GM23248 (cell line): ENCODE measurements at regions not wholly inside any gene's neighbourhood (a gene's known extent, or its start where the extent isn't known, plus 50 kb on each side); places are given as distances from the start of the nearest gene placed in this dataset.

ENCODE experiments used
- EZH2 ChIP-seq: fragments of 200-600 bp; sonication (generic); IDR thresholded peaks from 2 replicates; pipeline ENCODE4 v1.6.1; 2018; ENCODE audit warnings: antibody characterized with exemption, mild to moderate bottlenecking; ENCODE audit not compliant: insufficient read depth, poor library complexity, severe bottlenecking
- EZH2phosphoT487 ChIP-seq: fragments of 200-600 bp; sonication (generic); IDR thresholded peaks from 2 replicates; pipeline ENCODE4 v1.6.1; 2018; ENCODE audit warnings: antibody characterized with exemption, moderate library complexity, mild to moderate bottlenecking, low read depth; ENCODE audit not compliant: insufficient read depth

GRCh38 chr1:87718241-87718950, 389.7 kb downstream of the LMO4 start:
- TF ChIP-seq EZH2phosphoT487: no peak
- no peak for TF ChIP-seq EZH2
